Caco-2 (cell line): ENCODE measurements at regions not wholly inside any gene's neighbourhood (a gene's known extent, or its start where the extent isn't known, plus 50 kb on each side); places are given as distances from the start of the nearest gene placed in this dataset.

Source experiments
- BruUV-seq: library from RNA; stranded (reverse); fragments of 400-500 nt; replicated peaks from 2 replicates; lab custom pipeline; 2021; lab: Mats Ljungman, UMichigan
- CTCF ChIA-PET: fragments of 300-600 bp; sonication (Branson Sonifier 250); formaldehyde crosslinking; loops from one replicate; lab custom pipeline; 2022; ENCODE audit warnings: antibody characterized with exemption; lab: Charles Lee
- POLR2A ChIA-PET: fragments of 300-600 bp; sonication (Branson Sonifier 250); formaldehyde crosslinking; loops from one replicate; lab custom pipeline; 2022; ENCODE audit warnings: antibody characterized with exemption; lab: Charles Lee
- DNase-seq, 2 experiments: peaks; one replicate each; pipeline versions ENCODE4 v3.0.0 to v3.0.0-alpha.2; 2020 to 2022
- H3K27me3 ChIP-seq: replicated peaks from 2 replicates; pipeline ENCODE4 v1.6.0; 2011; ENCODE audit warnings: low read length; ENCODE audit not compliant: control insufficient read depth, insufficient read depth
- H3K36me3 ChIP-seq: 2 replicates; pipeline ENCODE4 v1.5.1; 2011; ENCODE audit warnings: low read length; ENCODE audit not compliant: control insufficient read depth, insufficient read depth
- H3K4me1 ChIP-seq: fragments of 250-450 bp; sonication (Bioruptor Pico); 2 replicates; pipeline ENCODE4 v1.5.1; 2020; ENCODE audit warnings: mild to moderate bottlenecking
- H3K4me3 ChIP-seq: 2 replicates; pipeline ENCODE4 v1.5.1; 2011; ENCODE audit warnings: low read depth, mild to moderate bottlenecking, control low read depth, low read length
- H3K9me3 ChIP-seq: fragments of 250-450 bp; sonication (Bioruptor Pico); 2 replicates; pipeline ENCODE4 v1.5.1; 2020; ENCODE audit warnings: mild to moderate bottlenecking, moderate library complexity
- H3K27ac Mint-ChIP-seq: one replicate; pipeline ENCODE4 v1.8.0; 2022; ENCODE audit warnings: mixed read lengths; ENCODE audit not compliant: unreplicated experiment
- H3K27me3 Mint-ChIP-seq: one replicate; pipeline ENCODE4 v1.8.0; 2022; ENCODE audit warnings: mixed read lengths; ENCODE audit not compliant: insufficient read depth, unreplicated experiment
- H3K36me3 Mint-ChIP-seq: one replicate; pipeline ENCODE4 v1.8.0; 2022; ENCODE audit warnings: mild to moderate bottlenecking, mixed read lengths; ENCODE audit not compliant: insufficient read depth, unreplicated experiment
- H3K4me1 Mint-ChIP-seq: one replicate; pipeline ENCODE4 v1.8.0; 2022; ENCODE audit warnings: low read depth, mixed read lengths; ENCODE audit not compliant: unreplicated experiment
- H3K4me3 Mint-ChIP-seq: one replicate; pipeline ENCODE4 v1.8.0; 2022; ENCODE audit warnings: mild to moderate bottlenecking, moderate library complexity, mixed read lengths; ENCODE audit not compliant: unreplicated experiment
- H3K9me3 Mint-ChIP-seq: one replicate; pipeline ENCODE4 v1.8.0; 2022; ENCODE audit warnings: mixed read lengths; ENCODE audit not compliant: unreplicated experiment
- intact Hi-C: fragments of 100-400 bp; cut with micrococcal nuclease; formaldehyde crosslinking; loops from one replicate; pipeline ENCODE4 v1.10.0; 2022; ENCODE audit not compliant: unreplicated experiment
- TF ChIP-seq, protein P1 (sequence below), 2 experiments: fragments of 200-600 bp in 1 of 2; IDR thresholded peaks; 1 replicate in 1 of 2; 2 replicates in 1 of 2; pipeline versions ENCODE4 v1.5.1 to v1.8.0; 2011 to 2022; ENCODE audit warnings: antibody characterized with exemption in 1 of 2, control low read depth in 1 of 2, inconsistent platforms in 1 of 2, low read depth in 1 of 2, low read length in 1 of 2, mild to moderate bottlenecking in 1 of 2, moderate library complexity in 1 of 2; ENCODE audit not compliant: insufficient read depth in 1 of 2, severe bottlenecking in 1 of 2, unreplicated experiment in 1 of 2

DNA sequence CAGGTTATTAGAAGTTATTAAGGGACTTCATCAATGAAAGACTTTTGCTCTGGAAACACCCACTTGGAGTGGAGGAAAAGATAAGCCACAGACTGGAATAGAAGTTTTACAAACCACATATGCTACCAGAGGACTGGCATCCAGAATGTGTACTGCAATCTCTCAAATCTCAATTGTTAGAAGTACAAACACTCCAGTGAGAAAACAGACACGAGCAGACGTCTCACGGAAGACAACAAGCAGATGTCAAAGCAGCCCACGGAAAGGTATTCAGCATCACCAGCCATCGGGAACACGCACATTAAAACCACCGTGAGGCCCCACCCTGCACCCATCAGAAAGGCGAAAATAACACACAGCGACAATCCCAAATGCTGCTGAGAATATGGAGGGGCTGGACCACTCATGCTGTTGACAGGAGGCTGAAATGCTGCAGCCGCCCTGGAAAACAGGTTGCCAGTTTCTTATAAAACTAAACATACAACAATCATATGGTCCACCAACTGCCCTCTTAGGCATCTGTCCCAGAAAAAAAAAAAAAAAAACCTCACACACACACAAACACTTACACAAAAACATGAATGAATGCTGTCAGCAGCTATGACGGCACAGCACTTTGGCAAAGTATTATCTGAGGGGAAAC, 131.9 kb upstream of the SFSWAP start:
- intact Hi-C loops = no loop called here
- no peaks in the 10 kb centered on the region for H3K36me3 ChIP-seq
- H3K9me3 ChIP-seq = no peaks in the 10 kb centered on the region
- no peaks in the 10 kb centered on the region for H3K4me1 ChIP-seq
- no peaks in the 10 kb centered on the region for H3K4me1 Mint-ChIP-seq
- no peak for DNase-seq
- no TSS peak for BruUV-seq
- H3K27ac Mint-ChIP-seq = no peak overlapping the region
- CTCF ChIA-PET = no interaction called here
- peaks cover 43% of the 10 kb centered on the region for H3K9me3 Mint-ChIP-seq
- no peak overlapping the region for H3K4me3 ChIP-seq
- peaks cover 38% of the 10 kb centered on the region for H3K27me3 Mint-ChIP-seq
- H3K4me3 Mint-ChIP-seq = no peak overlapping the region
- no peaks in the 10 kb centered on the region for H3K36me3 Mint-ChIP-seq
- POLR2A ChIA-PET = no interaction called here
- H3K27me3 ChIP-seq = no peaks in the 10 kb centered on the region
- TF ChIP-seq, protein P1, sequence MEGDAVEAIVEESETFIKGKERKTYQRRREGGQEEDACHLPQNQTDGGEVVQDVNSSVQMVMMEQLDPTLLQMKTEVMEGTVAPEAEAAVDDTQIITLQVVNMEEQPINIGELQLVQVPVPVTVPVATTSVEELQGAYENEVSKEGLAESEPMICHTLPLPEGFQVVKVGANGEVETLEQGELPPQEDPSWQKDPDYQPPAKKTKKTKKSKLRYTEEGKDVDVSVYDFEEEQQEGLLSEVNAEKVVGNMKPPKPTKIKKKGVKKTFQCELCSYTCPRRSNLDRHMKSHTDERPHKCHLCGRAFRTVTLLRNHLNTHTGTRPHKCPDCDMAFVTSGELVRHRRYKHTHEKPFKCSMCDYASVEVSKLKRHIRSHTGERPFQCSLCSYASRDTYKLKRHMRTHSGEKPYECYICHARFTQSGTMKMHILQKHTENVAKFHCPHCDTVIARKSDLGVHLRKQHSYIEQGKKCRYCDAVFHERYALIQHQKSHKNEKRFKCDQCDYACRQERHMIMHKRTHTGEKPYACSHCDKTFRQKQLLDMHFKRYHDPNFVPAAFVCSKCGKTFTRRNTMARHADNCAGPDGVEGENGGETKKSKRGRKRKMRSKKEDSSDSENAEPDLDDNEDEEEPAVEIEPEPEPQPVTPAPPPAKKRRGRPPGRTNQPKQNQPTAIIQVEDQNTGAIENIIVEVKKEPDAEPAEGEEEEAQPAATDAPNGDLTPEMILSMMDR (IDR thresholded peaks at IDR 0.05; ENCODE audit: insufficient read depth in 1 of 2, low read depth in 1 of 2, low read length in 1 of 2, severe bottlenecking in 1 of 2, unreplicated experiment in 1 of 2) = no peak

GRCh38 chr12:131583090-131583712, 127.7 kb upstream of the SFSWAP start:
- Histone ChIP-seq H3K36me3 (no peaks in the 10 kb centered on the region), H3K4me3 (no peak overlapping the region), H3K27me3 (no peaks in the 10 kb centered on the region), H3K4me1 (no peaks in the 10 kb centered on the region), H3K9me3 (peaks cover 6% of the 10 kb centered on the region; the same call in 1 of the 2 replicates)
- Mint-ChIP-seq H3K9me3 (peaks cover 32% of the 10 kb centered on the region), H3K4me1 (no peaks in the 10 kb centered on the region), H3K27me3 (peaks cover 23% of the 10 kb centered on the region), H3K27ac (no peak overlapping the region), H3K36me3 (no peaks in the 10 kb centered on the region), H3K4me3 (no peak overlapping the region)
- TF ChIP-seq, protein P1 (IDR thresholded peaks at IDR 0.05; ENCODE audit: insufficient read depth in 1 of 2, low read depth in 1 of 2, low read length in 1 of 2, severe bottlenecking in 1 of 2, unreplicated experiment in 1 of 2) = no peak
- CTCF ChIA-PET = no interaction called here
- no peak for DNase-seq
- POLR2A ChIA-PET = no interaction called here
- no TSS peak for BruUV-seq
- intact Hi-C loops = no loop called here

GRCh38 chr12:131586269-131586668, 124.6 kb upstream of the SFSWAP start:
- CTCF ChIA-PET = no interaction called here
- H3K9me3 ChIP-seq = peaks cover 6% of the 10 kb centered on the region; the same call in 1 of the 2 replicates

More at GRCh38 chr12:131586269-131586668, 124.6 kb upstream of the SFSWAP start:
- Histone ChIP-seq H3K4me3 (no peak overlapping the region), H3K4me1 (no peaks in the 10 kb centered on the region), H3K36me3 (no peaks in the 10 kb centered on the region), H3K27me3 (no peaks in the 10 kb centered on the region)
- intact Hi-C loops = no loop called here
- Mint-ChIP-seq H3K27me3 (peaks cover 13% of the 10 kb centered on the region), H3K4me3 (no peak overlapping the region), H3K27ac (no peak overlapping the region), H3K4me1 (no peaks in the 10 kb centered on the region), H3K36me3 (no peaks in the 10 kb centered on the region), H3K9me3 (peaks cover 14% of the 10 kb centered on the region)
- TF ChIP-seq, protein P1 (IDR thresholded peaks at IDR 0.05; ENCODE audit: insufficient read depth in 1 of 2, low read depth in 1 of 2, low read length in 1 of 2, severe bottlenecking in 1 of 2, unreplicated experiment in 1 of 2) = no peak
- no TSS peak for BruUV-seq
- DNase-seq = no peak
- POLR2A ChIA-PET = no interaction called here
